GOT3 (cell line): ENCODE measurements at regions not wholly inside any gene's neighbourhood (a gene's known extent, or its start where the extent isn't known, plus 50 kb on each side); places are given as distances from the start of the nearest gene placed in this dataset.
"Not testable (repeated sequence)": the region's sequence is repeated elsewhere in the genome, so short reads cannot be mapped to it uniquely, and the experiment has no call there.

Experiments
- DNase-seq: peaks from one replicate; lab custom pipeline; 2025; ENCODE audit warnings: mixed read lengths; lab: John Stamatoyannopoulos, UW

DNA sequence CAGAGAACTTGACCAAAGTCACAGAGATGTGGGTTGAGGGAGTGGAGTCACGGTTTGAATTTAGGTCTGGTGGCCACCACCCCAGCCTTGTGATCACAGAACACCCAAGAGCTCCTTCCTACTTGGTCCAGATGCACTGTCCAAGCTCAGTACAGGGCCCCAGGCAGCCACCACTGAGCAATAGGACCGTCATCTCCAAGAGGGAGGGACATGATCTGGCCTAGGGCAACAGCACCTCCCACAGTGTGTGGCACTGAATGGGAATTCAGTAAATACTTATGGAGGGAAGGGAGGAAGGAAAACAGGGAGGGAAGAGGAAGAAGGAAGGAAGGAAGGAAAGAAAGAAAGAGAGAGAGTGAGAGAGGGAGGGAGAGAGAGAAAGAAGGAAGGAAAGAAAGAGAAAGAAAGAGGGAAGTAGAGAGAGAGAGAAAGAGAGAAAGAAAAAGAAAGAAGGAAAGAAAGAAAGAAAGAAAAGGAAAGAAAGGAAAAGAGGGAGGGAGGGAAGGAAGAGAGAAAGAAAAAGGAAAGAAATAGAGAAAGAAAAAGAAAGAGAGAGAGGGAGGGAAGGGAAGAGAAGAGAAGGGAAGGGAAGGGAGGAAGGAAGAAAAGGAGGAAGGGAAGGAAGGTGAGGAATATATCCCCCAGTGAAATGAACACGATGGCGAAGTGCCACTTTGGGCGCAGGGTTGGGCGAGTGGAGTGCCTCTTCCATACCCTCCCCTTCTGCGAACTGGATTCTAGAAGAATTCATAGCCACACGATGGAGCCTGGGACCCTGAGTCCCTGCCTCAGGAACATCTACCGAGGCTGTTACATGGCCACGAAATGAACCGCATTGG, 243.7 kb downstream of the TFAP2C start:
- no peak for DNase-seq

DNA sequence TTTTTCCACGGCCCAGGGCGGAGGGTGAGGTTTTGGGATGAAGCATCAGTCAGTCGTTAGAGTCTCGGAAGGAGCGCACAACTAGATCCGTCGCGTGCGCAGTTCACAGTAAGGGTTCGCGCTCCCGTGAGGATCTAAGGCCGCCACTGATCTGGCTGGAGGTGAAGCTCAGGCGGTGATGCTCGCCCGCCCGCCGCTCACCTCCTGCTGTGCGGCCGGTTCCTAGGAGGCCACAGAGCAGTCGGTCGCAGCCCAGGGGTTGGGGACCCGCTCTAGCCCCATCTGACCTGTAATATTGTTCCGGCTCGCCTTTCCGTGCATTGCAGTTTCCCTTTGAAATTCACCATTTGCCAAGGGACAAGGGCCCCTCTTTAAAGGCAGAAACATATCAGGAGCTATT, 244.7 kb downstream of the TFAP2C start:
- DNase-seq = no peak

DNA sequence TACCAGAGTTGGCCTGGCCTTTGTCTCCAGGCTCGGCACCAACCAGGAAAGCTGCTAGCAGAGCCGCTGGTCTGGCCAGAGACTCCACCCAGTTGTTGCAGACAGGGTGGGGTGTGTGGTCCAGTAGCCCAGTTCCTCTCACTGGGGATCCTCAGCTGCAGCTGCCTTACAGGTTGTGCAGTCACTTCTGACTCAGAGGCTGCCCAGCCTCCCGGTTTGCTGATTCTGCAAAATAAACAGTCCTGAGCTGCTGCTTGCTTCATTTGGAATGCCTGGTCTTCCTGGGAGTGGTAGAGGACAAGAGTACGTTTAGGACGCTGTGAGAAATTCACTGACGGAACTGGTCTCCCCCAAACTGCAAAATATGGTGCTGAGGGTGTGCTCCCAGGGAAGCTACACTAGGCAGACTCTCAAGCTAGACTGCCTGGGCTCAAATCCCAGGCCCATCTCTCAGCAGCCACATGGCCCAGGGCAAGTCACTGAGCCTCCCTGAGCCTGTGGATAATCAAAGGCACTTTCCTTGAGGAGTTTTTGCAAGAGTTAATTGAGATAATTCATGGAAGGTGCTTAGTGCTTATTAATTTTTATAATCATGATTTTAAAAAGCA, 246.1 kb downstream of the TFAP2C start:
- DNase-seq = peak; percentile 18

DNA sequence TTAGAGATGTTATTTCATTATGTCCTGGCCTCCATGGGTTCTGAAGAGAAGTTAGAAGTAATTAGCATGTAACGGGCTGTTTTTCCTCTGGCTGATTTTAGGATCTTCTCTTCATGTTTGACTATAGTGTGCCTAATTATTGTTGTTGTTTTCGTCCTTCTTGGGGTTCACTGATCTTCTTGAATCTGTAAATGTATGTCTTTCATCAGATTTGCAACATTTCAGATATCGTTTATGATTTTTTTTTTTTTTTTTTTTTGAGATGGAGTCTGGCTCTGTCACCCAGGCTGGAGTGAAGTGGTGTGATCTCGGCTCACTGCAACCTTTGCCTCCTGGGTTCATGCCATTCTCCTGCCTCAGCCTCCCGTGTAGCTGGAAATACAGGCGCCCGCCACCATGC, 246.7 kb downstream of the TFAP2C start:
- no peak for DNase-seq

DNA sequence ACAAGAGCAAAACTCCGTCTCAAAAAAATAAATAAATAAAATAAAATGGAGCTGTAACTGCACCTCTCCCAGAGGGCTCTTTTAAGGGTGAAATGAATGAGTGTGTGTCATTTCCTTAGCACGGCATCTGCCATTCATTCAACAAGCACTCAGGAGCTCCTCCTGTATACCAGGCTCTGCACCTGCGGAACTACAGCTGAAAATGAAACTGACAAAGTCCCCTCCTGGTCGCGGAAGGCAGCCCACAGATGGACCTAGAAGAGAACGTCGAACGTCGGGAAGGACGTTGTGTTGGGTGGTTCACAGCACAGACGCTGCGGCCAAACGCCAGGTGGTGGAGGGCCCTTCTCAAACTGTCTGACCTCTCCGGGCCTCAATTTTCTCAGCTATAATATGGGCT, 256.4 kb downstream of the TFAP2C start:
- no peak for DNase-seq

DNA sequence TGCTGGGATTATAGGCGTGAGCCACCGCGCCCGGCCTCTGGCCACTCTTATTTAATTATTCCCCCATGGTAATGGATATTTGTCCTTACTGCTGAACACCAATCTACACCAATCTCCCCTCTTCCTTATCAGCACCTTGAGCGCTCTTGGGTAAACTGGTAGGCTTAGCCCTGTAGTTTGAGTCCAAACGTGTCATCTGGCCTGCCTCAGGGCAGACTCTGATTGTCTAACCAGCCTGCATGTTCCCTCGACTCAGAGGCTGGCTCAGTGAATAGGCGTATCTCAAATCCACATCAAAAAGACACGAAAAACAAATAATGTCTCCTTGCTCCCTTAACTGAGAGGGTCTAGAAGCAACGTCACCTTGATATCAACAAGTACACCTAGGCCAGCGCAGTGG, 260.9 kb downstream of the TFAP2C start:
- no peak for DNase-seq

DNA sequence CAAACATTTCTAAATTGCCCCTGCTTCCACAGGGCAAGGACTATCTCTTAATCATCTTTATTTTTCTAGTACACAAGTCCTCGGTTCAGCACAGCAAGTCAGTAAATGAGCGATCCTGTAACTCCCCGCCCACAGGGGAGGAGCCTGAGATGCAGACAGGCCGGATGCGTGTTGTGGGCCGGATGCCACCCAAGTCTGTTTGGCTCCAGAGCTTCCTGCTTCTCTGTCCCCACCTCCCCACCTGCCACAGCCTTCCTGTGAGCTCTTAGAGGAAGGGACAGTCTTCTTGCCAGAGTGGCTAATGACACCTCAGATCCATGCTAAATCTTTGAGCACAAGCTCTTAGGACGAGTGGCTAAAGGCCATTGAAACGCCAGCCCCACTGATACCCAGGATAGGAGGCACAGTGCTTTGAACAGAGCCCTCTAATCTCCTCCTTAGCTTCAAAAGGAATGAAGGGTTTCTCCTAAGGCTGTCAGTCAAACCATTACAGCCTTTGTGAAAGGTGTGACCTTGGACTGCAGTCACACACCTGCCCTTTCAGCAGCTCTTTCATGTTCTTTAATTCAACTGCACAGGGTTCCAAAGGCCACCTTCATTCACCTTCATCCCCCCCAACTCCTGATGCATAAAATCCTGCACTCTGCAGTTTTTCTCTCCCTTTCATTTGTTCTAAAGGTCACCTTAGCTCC, 264.3 kb downstream of the TFAP2C start:
- no peak for DNase-seq

DNA sequence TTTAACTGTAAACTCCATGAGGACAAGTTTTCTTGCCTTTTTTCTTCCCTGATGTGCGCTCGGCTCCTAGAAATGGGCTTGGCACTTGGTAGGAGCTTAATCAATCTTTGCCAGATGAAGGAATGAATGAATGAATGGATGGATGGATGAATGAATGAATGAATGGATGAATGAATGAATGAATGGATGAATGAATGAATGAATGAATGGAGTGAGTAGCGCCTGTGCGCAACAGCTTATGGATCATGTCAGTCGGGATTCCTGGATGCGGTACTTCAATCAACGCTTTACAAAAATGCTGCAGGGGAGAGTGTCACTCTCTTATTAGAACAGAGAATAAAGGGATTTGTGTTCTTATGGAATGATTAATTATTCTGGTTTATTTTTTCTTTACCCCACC, 267.3 kb downstream of the TFAP2C start:
- DNase-seq = no peak

DNA sequence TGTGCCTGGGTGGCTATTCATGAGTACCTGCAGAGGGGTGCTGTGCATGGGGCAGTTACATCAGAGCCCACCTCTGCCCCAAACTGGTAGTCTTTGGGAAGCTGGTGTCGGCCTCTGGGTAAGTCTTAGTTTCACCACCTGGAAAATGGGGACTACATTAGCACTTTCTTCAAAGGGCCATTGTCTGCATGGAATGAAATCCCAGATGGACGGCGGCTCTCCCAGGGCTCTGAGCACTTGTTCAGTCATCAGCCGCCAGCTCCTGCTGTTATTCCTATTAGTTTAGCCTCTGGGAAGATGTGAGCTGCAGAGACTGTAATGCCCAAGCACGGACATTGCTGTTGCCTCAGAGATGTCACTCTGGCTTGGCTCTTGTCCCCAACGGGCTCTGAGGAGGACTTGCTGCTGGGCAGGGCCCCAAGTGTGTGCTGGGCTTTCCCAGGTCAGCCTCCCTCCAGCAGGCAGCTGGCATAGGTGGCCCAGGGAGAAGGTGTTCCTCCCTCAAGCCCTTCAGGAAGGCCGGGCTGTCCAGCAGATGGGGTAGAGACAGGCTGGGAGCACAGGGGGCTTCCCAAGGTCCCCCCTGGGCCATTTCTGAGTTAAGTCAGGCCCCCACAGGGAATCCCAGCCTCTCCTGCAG, 268.3 kb downstream of the TFAP2C start:
- no peak for DNase-seq

DNA sequence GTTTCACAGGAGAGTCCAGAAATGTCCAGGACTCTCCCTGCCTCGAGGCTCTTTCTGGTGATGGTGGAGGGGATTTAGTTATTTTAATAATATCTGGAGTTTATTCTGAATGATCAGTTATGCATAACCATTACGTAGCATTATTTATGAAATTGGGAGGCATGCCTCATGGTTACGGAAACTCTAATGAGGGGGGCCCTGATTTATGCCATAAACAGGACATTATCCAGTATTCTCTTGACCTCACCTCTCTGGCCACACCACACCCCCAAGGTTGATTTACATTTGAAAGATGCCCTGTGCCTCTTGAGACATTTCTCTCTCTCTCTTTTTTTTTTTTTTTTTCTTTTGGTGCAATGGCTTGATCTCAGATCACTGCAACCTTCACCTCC, 268.8 kb downstream of the TFAP2C start:
- DNase-seq = no peak

DNA sequence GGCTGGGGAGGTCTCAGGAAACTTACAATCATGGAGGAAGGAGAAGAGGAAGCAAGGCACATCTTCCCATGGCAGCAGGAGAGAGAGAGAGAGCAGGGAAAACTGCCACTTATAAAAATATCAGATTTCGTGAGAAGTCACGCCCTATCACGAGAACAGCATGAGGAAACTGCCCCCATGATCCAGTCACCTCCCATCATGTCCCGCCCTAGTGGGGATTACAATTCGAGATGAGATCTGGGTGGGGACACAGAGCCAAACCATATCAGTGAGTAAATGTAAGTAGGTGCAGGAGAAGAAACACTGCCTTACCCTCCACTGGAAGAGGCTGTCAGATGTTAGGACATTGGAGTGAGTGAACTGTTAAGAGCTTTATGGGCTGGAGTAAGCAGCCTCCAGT, 270.4 kb downstream of the TFAP2C start:
- no peak for DNase-seq

DNA sequence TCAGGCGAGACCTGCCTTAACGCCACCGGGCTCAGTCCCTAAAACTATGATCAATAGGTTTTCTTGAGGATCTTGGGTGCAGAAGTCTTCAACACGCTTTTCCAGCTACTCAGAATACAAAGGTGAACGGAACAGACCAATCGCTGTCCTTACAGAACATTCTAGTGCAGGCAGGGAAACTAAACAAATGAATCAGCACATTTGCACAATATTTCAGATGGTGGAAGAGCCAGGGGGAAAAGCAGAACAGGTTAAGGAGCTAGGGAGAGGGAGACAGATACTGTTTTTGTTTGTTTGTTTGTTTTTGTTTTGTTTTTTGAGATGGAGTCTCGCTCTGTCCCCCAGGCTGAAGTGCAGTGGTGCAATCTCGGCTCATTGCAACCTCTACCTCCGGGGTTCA, 271.1 kb downstream of the TFAP2C start:
- DNase-seq = no peak

DNA sequence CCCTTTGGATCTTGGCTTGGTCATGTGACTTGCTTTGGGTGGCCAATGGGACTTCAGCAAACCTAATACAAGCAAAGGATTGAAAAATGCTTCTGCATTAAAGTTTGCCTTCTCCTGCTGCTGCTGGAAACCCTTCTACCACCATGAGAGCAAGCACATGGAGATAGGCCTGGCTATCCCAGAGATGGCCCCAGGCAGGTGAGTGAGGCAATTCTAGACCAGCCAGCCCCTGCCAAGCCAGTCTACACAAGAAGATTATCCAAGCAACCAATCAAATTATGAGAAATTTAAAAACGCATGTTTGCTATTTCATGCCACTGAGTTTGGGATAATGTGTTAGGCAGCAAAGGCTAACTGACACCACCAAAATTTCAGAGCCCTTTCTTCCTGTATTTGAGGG, 274.3 kb downstream of the TFAP2C start:
- DNase-seq = no peak

DNA sequence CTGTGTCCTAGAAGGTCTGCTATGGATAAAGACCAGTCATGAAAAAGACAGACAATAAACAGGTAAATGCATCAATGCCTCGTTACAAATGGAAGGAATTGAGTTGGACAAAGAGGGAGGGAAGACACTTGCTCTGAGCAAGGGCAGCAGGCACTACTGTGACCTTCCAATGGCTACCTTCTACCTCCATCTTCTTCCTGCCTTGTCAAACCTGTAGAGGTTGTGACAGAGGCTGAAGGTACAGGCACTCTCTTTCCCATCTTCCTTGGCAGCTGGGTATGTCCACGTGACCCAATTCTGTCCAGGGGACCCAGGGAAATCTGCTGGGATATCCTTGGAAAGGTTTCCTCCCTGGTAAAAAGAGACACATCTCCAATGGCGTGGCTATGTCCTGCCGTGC, 274.8 kb downstream of the TFAP2C start:
- no peak for DNase-seq

DNA sequence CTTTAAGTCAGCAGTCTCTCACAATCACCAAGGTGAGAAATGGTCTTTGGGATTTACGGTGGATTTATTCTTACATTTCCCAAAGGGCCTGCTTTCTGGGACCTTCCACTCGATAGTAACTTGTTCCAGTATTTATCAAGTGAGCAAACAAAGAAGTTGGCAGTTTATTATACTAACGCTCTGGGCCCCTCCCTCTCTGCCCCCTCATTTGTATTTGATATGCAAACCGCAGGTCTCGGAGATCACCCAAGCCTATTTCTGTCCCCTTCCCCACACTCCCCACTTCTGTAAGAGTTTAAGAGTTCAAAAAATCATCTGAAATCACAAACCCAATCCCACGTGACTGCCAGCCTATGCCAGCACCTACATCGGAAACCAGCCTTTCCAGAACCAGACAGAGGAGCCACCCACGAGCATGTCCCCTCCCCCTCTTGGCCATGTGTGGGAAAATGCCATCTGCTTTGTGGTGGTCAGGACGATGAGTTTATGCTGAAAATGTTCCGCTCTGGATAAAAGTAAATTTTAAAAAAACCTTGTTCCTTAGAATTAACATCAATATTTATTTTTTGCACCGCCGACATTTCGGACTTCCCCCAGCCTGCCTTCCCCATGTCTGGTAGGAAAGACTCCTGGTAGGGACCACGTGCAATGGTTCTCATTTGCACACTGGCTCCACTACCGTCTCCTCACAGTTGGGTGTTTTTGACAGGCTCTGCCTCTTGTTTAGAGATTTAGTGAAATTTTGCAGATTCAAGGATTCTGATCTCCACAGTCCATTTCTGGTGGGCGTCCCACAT, 281.0 kb downstream of the TFAP2C start:
- no peak for DNase-seq

DNA sequence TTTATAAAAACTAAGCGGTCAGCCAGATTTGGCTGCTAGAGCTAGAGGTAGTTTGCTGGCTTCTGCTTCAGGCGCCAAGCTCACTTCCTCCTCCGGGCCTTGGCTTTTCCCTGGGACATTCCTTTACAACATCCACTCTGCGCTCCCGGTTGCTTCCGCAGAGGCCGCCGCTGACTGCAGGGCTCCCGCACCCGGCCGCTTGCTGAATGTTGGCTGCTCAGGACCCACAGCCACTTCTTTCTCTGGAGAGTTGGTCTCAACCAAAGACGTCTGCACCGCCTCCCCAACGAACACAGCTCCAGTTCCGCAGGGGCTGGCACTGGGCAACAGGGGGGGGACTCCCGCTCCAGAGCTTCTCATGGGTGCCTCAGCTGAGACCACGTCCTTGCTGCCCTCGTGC, 282.8 kb downstream of the TFAP2C start:
- DNase-seq = no peak

DNA sequence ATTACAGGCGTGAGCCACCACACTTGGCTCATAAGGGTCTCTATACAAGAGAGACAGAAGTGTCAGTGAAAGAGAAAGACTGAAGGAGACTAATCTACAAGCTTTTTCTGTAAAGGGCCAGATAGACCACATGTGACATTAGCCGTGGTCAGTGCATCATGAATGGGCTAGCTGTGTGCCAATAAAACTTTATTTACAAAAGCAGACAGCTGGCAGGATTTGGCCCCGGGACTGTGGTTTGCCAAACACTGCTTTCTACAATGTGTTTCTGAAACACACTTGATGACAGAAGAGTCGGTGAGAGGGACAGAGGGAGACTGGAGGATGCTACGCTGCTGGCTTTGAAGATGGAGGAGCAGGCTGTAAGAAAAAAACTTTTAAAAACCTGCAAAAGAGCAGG, 285.4 kb downstream of the TFAP2C start:
- no peak for DNase-seq

DNA sequence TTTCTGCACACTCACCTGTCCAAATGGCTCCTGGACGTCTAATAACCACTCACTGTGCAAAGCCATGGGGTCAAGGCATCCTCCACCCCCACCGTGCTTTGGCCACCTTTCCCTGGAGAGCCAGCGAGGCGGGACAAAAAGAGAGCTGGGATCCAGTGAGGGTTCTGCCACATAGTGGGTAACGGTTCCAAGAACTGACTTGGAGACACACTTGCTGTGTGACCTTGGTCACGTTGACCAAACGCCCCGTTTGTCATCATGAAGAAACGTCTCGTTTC, 287.2 kb downstream of the TFAP2C start:
- no peak for DNase-seq

DNA sequence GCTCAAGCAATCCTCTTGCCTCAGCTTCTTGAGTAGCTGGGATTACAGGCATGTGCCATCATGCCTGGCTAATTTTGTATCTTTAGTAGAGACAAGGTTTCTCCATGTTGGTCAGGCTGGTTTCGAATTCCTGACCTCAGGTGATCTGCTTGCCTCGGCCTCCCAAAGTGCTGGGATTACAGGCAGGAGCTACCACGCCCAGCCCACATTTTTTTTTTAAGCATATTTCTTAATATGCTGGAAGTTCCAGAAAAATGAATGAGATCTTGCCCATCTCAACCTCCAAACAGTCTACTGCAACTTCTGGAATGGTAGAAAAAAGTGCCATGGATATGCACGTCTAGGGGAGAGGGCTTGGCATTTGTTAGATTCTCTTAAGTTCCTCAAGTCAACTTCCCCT, 290.9 kb downstream of the TFAP2C start:
- not testable (repeated sequence) for DNase-seq

DNA sequence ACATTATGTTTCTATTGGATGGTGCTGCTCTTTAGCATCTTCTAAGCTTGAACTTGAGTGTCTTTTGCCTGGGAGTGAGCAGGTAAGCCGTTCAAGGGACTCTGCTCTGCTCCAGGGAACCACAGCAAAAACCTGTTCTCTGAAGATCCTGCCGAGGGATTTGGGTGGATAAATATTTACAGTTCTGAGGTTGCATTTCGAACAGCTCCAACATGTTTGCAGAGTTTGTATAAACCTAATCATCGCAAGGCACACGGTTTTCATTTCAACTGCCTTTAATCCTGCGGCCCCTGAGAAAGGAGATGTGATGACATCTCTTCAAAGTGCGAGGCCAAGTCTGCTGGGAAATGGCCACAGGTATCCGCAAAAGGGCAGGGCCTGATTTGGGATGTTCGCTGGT, 293.4 kb downstream of the TFAP2C start:
- no peak for DNase-seq

DNA sequence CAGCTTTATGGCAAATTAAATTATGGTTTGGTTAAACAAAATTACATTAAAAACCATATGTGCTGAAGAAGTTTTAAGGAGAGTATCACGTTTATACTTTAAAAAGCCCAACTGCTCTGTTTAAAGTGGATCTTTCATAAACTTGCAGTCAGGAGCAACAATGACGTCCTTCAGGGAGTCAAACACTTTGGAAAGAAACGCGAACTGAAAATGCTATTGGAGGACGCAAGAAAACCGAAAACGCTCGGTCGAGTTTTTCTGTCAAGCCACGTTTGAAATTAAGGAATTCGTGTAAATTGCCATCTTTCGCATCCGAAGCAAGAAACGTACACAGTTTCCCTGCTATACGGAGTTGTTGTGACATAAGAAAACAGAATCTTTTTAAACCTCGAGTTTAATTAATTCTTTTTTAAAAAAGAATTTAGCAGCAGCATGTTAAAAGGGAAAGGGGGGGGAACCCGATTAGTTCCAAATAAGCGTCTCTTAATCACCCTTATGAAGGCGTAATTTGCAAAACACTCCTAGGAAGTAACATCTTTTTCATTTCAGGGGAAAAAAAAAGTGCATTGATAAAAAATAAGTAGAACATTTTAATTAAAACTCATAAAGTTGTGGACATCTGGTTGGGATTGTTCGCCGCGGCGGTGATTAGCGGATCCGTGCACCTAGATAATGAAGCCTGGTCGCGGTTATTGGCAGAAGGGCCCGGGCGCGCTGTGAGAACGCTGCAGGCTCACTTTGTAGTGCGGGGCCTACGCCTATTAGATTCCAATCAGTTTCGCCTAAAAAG, 295.4 kb downstream of the TFAP2C start:
- DNase-seq = no peak
